ENCODE measurements at regions not wholly inside any gene's neighbourhood (a gene's known extent, or its start where the extent isn't known, plus 50 kb on each side); places are given as distances from the start of the nearest gene placed in this dataset.

DNA sequence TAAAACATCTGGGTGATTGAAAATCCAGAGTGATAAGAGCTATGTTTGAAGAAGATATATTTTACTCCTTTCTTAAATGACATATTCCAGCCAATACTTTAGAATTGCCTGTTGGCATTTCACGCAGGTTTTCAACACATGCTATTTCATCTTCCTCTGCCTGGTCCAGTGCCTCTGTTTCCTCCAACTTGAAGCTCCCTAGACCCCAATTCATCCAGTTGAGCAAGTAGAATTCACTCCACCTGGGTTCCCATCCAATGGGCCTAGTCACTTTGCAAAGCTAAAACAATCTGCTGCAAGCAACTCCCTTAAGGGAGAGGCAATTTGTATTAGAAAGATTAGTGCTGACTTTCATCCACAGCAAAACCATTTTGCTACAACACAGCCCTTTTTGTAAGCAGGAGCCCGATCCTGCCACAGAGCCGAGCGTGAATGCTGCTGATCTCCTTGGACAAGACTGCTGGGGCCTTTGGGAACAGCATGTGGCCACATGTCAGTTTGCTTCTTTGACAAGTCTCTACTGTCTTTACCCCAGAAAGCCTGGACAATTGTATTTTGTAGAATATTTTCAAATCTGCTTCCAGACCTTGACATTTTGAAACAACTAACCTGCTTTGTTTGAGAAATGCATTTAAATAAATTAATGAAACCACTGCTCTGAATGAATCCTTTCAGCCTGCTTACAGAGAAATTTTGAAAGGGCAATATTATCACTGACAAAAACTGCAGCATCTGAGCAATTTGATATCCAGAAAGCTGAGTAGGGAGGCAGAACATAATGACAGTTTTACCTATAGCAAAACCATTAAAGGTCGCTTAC, 259.1 kb downstream of the TDRD15 start:
- TF ChIP-seq, protein P1, sequence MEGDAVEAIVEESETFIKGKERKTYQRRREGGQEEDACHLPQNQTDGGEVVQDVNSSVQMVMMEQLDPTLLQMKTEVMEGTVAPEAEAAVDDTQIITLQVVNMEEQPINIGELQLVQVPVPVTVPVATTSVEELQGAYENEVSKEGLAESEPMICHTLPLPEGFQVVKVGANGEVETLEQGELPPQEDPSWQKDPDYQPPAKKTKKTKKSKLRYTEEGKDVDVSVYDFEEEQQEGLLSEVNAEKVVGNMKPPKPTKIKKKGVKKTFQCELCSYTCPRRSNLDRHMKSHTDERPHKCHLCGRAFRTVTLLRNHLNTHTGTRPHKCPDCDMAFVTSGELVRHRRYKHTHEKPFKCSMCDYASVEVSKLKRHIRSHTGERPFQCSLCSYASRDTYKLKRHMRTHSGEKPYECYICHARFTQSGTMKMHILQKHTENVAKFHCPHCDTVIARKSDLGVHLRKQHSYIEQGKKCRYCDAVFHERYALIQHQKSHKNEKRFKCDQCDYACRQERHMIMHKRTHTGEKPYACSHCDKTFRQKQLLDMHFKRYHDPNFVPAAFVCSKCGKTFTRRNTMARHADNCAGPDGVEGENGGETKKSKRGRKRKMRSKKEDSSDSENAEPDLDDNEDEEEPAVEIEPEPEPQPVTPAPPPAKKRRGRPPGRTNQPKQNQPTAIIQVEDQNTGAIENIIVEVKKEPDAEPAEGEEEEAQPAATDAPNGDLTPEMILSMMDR (IDR thresholded peaks at IDR 0.05) = no peak
- no peak for TF ChIP-seq RAD21 (conservative IDR thresholded peaks at IDR 0.05 in 1 of 2, IDR thresholded peaks at IDR 0.05 in 1 of 2)
- TF ChIP-seq POLR2A (IDR thresholded peaks at IDR 0.05; ENCODE audit: low read length) = no peak
- TF ChIP-seq MYC (IDR thresholded peaks at IDR 0.05; ENCODE audit: borderline replicate concordance, low read length) = no peak
- no peak for TF ChIP-seq HDAC2 (IDR thresholded peaks at IDR 0.05)
- no peak for TF ChIP-seq SREBF2 (IDR thresholded peaks at IDR 0.05)
- no peak for TF ChIP-seq RFX5 (IDR thresholded peaks at IDR 0.05)
- no peak for TF ChIP-seq HOXB5 (CRISPR knock-in tag; IDR thresholded peaks at IDR 0.05)
- TF ChIP-seq KDM1A (IDR thresholded peaks at IDR 0.05; ENCODE audit: low read depth) = no peak
- no peak for TF ChIP-seq EP300 (IDR thresholded peaks at IDR 0.05)
- no peak for TF ChIP-seq E2F6 (IDR thresholded peaks at IDR 0.05; ENCODE audit: borderline replicate concordance, low read depth)
